ENCODE measurements at regions not wholly inside any gene's neighbourhood (a gene's known extent, or its start where the extent isn't known, plus 50 kb on each side); places are given as distances from the start of the nearest gene placed in this dataset.

DNA sequence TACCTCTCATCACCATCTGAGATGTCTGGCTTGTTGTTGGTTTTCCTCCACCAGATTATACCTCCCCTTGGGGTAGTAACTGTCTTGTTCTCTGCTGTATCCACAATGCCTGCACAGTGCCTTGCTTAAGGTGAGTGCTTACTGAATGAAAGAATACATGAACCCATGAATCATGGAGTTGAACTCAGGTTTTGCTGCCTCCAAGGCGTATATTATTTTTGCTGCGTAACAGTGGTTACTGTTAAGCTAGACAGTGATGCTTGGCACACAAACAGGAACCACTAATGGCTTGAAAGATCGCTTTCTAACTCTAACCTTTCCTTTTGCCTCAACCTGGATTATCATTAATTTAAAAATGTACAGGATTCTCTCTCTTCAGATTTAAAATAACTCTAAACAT lies 695.8 kb downstream of the TOX3 start:
- Histone ChIP-seq H3K4me3 (replicated peaks in 1 of 2; ENCODE audit: low read depth in 1 of 2, low read length in 2 of 2) (no peak overlapping the region), H3K9ac (ENCODE audit: low read length) (no peak overlapping the region), H3K9me3 (ENCODE audit: control insufficient read depth in 1 of 2, insufficient read depth in 1 of 2, low read depth in 1 of 2, low read length in 2 of 2) (peaks cover 0 to 9% of the 10 kb centered on the region in 2 experiments; a peak in 2 of 4 replicates), H2AFZ (ENCODE audit: low read depth, low read length, poor library complexity, severe bottlenecking) (no peak overlapping the region), H3K4me1 (ENCODE audit: control insufficient read depth in 1 of 2, insufficient read depth in 2 of 2, low read length in 2 of 2) (no peaks in the 10 kb centered on the region), H3K4me2 (ENCODE audit: low read length) (no peak overlapping the region), H4K20me1 (ENCODE audit: insufficient read depth) (no peaks in the 10 kb centered on the region), H3K27me3 (ENCODE audit: insufficient read depth, low read length) (no peaks in the 10 kb centered on the region), H3K79me2 (ENCODE audit: insufficient read depth, low read length) (no peaks in the 10 kb centered on the region), H3K36me3 (ENCODE audit: control insufficient read depth in 1 of 2, insufficient read depth in 2 of 2, low read length in 2 of 2) (no peaks in the 10 kb centered on the region), H3K27ac (ENCODE audit: low read depth, low read length) (no peak overlapping the region), H3K9me2 (ENCODE audit: insufficient read depth) (no peaks in the 10 kb centered on the region)
- ATAC-seq, result no peak
- intact Hi-C loops (cut with micrococcal nuclease), result no loop called here
- CTCF ChIA-PET, result no interaction called here
- DNase-seq (ENCODE audit: low read depth, low spot score), result no peak
- TF ChIP-seq POLR2AphosphoS5 (IDR thresholded peaks at IDR 0.05; ENCODE audit: low read depth, low read length), result no peak
- no peak for TF ChIP-seq CEBPB (IDR thresholded peaks at IDR 0.05; ENCODE audit: low read depth)
- no peak for TF ChIP-seq YY1 (IDR thresholded peaks at IDR 0.05; ENCODE audit: extremely low read depth, insufficient replicate concordance, low read depth, low read length)
- no TSS peak for BruUV-seq (replicated peaks)
- RAD21 ChIA-PET (ENCODE audit: low non-redundant PET in 1 of 2, low total read pairs in 2 of 2, uncharacterized antibody in 2 of 2, unreplicated experiment in 2 of 2), result no interaction called here
- POLR2A ChIA-PET, result no interaction called here

DNA sequence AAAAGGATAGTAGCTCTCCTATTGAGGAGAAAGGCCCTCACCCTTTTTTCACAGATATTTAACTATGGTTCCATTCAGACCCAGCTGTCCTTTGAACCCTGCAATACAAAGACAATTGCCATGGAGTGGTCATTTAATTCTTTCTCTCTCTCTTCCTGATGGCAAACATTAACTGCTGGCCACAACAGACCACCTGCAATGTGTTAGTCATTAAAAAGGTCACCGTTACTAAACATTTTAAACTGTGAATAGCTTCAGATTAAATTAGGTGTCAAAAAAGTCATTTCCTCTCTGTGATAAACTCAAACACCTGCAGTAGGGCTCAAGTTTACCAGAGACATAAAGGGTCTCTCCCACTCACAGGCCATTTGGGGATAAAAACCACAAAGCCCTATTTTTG lies 697.2 kb downstream of the TOX3 start:
- POLR2A ChIA-PET, result no interaction called here
- H3K27me3 ChIP-seq (ENCODE audit: insufficient read depth, low read length), result no peaks in the 10 kb centered on the region
- no peak overlapping the region for H3K4me3 ChIP-seq (replicated peaks in 1 of 2; ENCODE audit: low read depth in 1 of 2, low read length in 2 of 2)
- intact Hi-C loops (cut with micrococcal nuclease), result no loop called here
- RAD21 ChIA-PET (ENCODE audit: low non-redundant PET in 1 of 2, low total read pairs in 2 of 2, uncharacterized antibody in 2 of 2, unreplicated experiment in 2 of 2), result no interaction called here
- no peaks in the 10 kb centered on the region for H3K9me2 ChIP-seq (ENCODE audit: insufficient read depth)
- no peak overlapping the region for H3K9ac ChIP-seq (ENCODE audit: low read length)
- TF ChIP-seq EZH2 (IDR thresholded peaks at IDR 0.05) (no peak), CBX3 (IDR thresholded peaks at IDR 0.05; ENCODE audit: low read depth) (no peak), JUND (IDR thresholded peaks at IDR 0.05) (no peak), SP1 (IDR thresholded peaks at IDR 0.05; ENCODE audit: low read depth) (no peak), FOSL1 (IDR thresholded peaks at IDR 0.05; ENCODE audit: low read depth) (no peak), YY1 (IDR thresholded peaks at IDR 0.05; ENCODE audit: extremely low read depth, insufficient replicate concordance, low read depth, low read length) (no peak), CEBPB (IDR thresholded peaks at IDR 0.05; ENCODE audit: low read depth) (no peak), SRF (IDR thresholded peaks at IDR 0.05; ENCODE audit: low read depth) (no peak), RAD21 (IDR thresholded peaks at IDR 0.05; ENCODE audit: low read depth) (no peak), POLR2AphosphoS5 (IDR thresholded peaks at IDR 0.05; ENCODE audit: low read depth, low read length) (no peak), EZH2phosphoT487 (IDR thresholded peaks at IDR 0.05; ENCODE audit: borderline replicate concordance) (no peak)
- TF ChIP-seq, protein P1, sequence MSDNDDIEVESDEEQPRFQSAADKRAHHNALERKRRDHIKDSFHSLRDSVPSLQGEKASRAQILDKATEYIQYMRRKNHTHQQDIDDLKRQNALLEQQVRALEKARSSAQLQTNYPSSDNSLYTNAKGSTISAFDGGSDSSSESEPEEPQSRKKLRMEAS (IDR thresholded peaks at IDR 0.05), result no peak
- TF ChIP-seq, protein P2, sequence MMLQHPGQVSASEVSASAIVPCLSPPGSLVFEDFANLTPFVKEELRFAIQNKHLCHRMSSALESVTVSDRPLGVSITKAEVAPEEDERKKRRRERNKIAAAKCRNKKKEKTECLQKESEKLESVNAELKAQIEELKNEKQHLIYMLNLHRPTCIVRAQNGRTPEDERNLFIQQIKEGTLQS (IDR thresholded peaks at IDR 0.05), result no peak
- TF ChIP-seq, protein P3, sequence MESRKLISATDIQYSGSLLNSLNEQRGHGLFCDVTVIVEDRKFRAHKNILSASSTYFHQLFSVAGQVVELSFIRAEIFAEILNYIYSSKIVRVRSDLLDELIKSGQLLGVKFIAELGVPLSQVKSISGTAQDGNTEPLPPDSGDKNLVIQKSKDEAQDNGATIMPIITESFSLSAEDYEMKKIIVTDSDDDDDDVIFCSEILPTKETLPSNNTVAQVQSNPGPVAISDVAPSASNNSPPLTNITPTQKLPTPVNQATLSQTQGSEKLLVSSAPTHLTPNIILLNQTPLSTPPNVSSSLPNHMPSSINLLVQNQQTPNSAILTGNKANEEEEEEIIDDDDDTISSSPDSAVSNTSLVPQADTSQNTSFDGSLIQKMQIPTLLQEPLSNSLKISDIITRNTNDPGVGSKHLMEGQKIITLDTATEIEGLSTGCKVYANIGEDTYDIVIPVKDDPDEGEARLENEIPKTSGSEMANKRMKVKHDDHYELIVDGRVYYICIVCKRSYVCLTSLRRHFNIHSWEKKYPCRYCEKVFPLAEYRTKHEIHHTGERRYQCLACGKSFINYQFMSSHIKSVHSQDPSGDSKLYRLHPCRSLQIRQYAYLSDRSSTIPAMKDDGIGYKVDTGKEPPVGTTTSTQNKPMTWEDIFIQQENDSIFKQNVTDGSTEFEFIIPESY (IDR thresholded peaks at IDR 0.05; ENCODE audit: extremely low read depth, insufficient replicate concordance, low read length), result no peak
- H4K20me1 ChIP-seq (ENCODE audit: insufficient read depth), result no peaks in the 10 kb centered on the region
- H3K36me3 ChIP-seq (ENCODE audit: control insufficient read depth in 1 of 2, insufficient read depth in 2 of 2, low read length in 2 of 2), result no peaks in the 10 kb centered on the region
- no peak for ATAC-seq
- BruUV-seq (replicated peaks), result no TSS peak
- H3K9me3 ChIP-seq (ENCODE audit: control insufficient read depth in 1 of 2, insufficient read depth in 1 of 2, low read depth in 1 of 2, low read length in 2 of 2), result peaks cover 0 to 9% of the 10 kb centered on the region in 2 experiments; a peak in 2 of 4 replicates
- no peak overlapping the region for H3K4me2 ChIP-seq (ENCODE audit: low read length)
- H2AFZ ChIP-seq (ENCODE audit: low read depth, low read length, poor library complexity, severe bottlenecking), result no peak overlapping the region
- DNase-seq (ENCODE audit: low read depth, low spot score), result no peak
- H3K4me1 ChIP-seq (ENCODE audit: control insufficient read depth in 1 of 2, insufficient read depth in 2 of 2, low read length in 2 of 2), result no peaks in the 10 kb centered on the region
- H3K79me2 ChIP-seq (ENCODE audit: insufficient read depth, low read length), result no peaks in the 10 kb centered on the region
- H3K27ac ChIP-seq (ENCODE audit: low read depth, low read length), result no peak overlapping the region
- CTCF ChIA-PET, result no interaction called here
